Thyroid gland (tissue), 4 donors: ENCODE measurements at regions not wholly inside any gene's neighbourhood (a gene's known extent, or its start where the extent isn't known, plus 50 kb on each side); places are given as distances from the start of the nearest gene placed in this dataset.

Source experiments
- DNase-seq, 2 donors: peaks; one replicate each; pipeline ENCODE4 v3.0.0-alpha.2; 2019
- H3K27ac ChIP-seq, 3 donors: fragments of 200-600 bp; sonication (generic); 1 replicate in 2 of 3; 2 replicates in 1 of 3; pipeline ENCODE4 v1.5.1; 2016 to 2019; ENCODE audit warnings: mild to moderate bottlenecking in 1 of 3, moderate library complexity in 1 of 3
- H3K27me3 ChIP-seq: fragments of 200-600 bp; sonication (generic); one replicate; pipeline ENCODE4 v1.5.1; 2019
- H3K36me3 ChIP-seq, 2 donors: fragments of 200-600 bp; sonication (generic); one replicate each; pipeline ENCODE4 v1.5.1; 2016 to 2019
- H3K4me1 ChIP-seq, 2 donors: fragments of 200-600 bp; sonication (generic); one replicate each; pipeline ENCODE4 v1.5.1; 2017 to 2019
- H3K4me3 ChIP-seq, 3 donors: fragments of 200-600 bp; sonication (generic); replicated peaks in 1 of 3; 1 replicate in 2 of 3; 2 replicates in 1 of 3; pipeline ENCODE4 v1.5.1; 2016; ENCODE audit warnings: mild to moderate bottlenecking in 1 of 3
- H3K9me3 ChIP-seq: fragments of 200-600 bp; sonication (generic); one replicate; pipeline ENCODE4 v1.5.1; 2017
- POLR2A ChIP-seq, 2 donors: fragments of 450-650 bp; IDR thresholded peaks; one replicate each; pipeline ENCODE4 v1.6.1; 2017; ENCODE audit warnings: antibody characterized with exemption in 2 of 2, mild to moderate bottlenecking in 2 of 2, moderate library complexity in 1 of 2
- WGBS, 2 donors: methylation state at CpG; one replicate each; pipeline ENCODE4 v1.1.5; 2017; 5-methylcytosine and 5-hydroxymethylcytosine counted together
- intact Hi-C: fragments of 100-400 bp; cut with DNase I; formaldehyde crosslinking; loops from one replicate; pipeline ENCODE4 v1.15.1; 2023
- TF ChIP-seq, protein P1 (sequence below), 6 experiments: fragments of 200-600 bp in 3 of 6; fragments of 450-650 bp in 3 of 6; sonication (generic) in 3 of 6; IDR thresholded peaks; one replicate each; pipeline ENCODE4 v1.5.1; 2016 to 2019; ENCODE audit warnings: antibody characterized with exemption in 6 of 6, mild to moderate bottlenecking in 2 of 6, inconsistent platforms in 1 of 6, moderate library complexity in 1 of 6

DNA sequence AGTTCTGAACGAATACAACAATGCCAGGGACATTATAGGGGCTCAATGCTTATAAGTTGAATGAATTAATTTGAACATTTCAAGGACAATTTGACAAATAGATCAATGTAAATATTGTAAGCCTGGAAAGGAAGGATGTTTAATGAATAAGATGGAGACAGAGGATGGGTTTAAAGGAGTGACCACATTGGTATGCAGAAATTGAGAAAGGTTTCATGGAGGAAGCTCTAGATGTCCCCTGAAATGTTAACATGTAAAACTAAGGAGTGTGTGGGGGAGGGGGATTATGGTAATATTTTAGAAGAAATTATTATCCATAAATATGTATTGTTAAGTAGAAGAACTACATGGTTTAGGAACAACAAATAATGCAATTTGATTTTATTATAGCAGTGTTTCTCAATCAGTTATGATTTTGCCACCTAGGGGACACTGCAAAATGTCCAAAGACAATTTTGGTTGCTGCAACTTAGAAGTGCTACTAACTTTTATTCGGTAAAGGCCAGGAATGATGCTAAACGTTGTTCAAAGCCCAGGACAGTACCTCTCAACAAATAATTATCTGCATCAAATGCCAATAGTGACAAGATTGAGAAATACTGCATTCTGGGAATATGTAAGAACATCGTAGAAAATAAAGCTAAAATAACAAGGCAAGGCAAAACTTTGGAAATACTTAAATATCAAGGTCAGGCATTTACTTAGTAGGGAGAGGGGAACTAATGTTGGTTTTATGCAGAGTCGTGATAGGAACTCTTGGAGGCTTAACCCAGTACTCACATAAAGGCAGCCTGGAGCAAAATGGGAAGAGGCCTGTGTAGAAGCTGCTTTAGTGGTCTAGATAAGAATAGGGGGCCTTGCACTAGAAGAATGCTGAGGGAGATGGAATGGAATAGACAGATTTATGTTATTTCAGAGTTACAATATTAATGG lies 686.9 kb upstream of the CITED2 start:
- Histone ChIP-seq H3K4me1 (peaks cover 25 to 26% of the 10 kb centered on the region in 2 donors), H3K36me3 (no peaks in the 10 kb centered on the region), H3K9me3 (no peaks in the 10 kb centered on the region), H3K27me3 (no peaks in the 10 kb centered on the region), H3K27ac (peak overlapping the region; percentile 75 to 92 (median 78)), H3K4me3 (no peak overlapping the region)
- intact Hi-C loops = no loop called here
- 66 to 71% methylated on average over 5 of the region's 5 CpGs for WGBS, 2 donors
- DNase-seq = no peak
- TF ChIP-seq, protein P1, sequence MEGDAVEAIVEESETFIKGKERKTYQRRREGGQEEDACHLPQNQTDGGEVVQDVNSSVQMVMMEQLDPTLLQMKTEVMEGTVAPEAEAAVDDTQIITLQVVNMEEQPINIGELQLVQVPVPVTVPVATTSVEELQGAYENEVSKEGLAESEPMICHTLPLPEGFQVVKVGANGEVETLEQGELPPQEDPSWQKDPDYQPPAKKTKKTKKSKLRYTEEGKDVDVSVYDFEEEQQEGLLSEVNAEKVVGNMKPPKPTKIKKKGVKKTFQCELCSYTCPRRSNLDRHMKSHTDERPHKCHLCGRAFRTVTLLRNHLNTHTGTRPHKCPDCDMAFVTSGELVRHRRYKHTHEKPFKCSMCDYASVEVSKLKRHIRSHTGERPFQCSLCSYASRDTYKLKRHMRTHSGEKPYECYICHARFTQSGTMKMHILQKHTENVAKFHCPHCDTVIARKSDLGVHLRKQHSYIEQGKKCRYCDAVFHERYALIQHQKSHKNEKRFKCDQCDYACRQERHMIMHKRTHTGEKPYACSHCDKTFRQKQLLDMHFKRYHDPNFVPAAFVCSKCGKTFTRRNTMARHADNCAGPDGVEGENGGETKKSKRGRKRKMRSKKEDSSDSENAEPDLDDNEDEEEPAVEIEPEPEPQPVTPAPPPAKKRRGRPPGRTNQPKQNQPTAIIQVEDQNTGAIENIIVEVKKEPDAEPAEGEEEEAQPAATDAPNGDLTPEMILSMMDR (IDR thresholded peaks at IDR 0.05) = peak in 1 of 6 experiments; percentile 6
- no peak for TF ChIP-seq POLR2A (IDR thresholded peaks at IDR 0.05)

- no peak overlapping the region for H3K27ac ChIP-seq
- peaks cover 25 to 26% of the 10 kb centered on the region in 2 donors for H3K4me1 ChIP-seq
- no peak overlapping the region for H3K4me3 ChIP-seq
- WGBS, 2 donors = 93 to 97% methylated on average over 1 of the region's 1 CpG
- intact Hi-C loops = no loop called here
- TF ChIP-seq, protein P1 (IDR thresholded peaks at IDR 0.05) = no peak
- TF ChIP-seq POLR2A (IDR thresholded peaks at IDR 0.05) = no peak
- no peaks in the 10 kb centered on the region for H3K36me3 ChIP-seq
- DNase-seq = no peak
- H3K9me3 ChIP-seq = no peaks in the 10 kb centered on the region
- no peaks in the 10 kb centered on the region for H3K27me3 ChIP-seq
These were observed 685.5 kb upstream of the CITED2 start for GRCh38 chr6:140059947-140060346.

DNA sequence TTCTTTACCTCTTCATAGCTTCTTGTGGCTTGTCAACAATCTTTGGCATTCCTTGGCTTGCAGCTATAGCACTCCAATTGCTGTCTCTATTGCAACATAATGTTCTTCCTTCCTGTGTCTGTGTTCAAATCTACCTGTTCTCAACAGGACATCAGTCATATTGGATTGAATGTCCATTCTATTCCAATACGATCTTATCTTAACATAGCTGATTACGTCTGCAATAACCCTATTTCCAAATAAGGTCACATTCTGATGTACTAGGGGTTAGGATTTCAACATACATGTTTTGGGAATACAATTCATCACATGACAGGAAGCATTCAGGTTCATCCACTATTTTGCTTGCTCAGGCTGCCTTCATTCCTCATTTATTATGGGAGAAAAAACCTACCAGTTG lies 684.4 kb upstream of the CITED2 start:
- no peaks in the 10 kb centered on the region for H3K9me3 ChIP-seq
- 93 to 96% methylated on average over 2 of the region's 2 CpGs for WGBS, 2 donors
- DNase-seq = no peak
- TF ChIP-seq POLR2A (IDR thresholded peaks at IDR 0.05) = no peak
- TF ChIP-seq, protein P1 (IDR thresholded peaks at IDR 0.05) = no peak
- peaks cover 25 to 26% of the 10 kb centered on the region in 2 donors for H3K4me1 ChIP-seq
- H3K27me3 ChIP-seq = no peaks in the 10 kb centered on the region
- no peak overlapping the region for H3K4me3 ChIP-seq
- no peaks in the 10 kb centered on the region for H3K36me3 ChIP-seq
- intact Hi-C loops = no loop called here
- no peak overlapping the region for H3K27ac ChIP-seq

GRCh38 chr6:140052736-140053729 lies 678.6 kb upstream of the CITED2 start:
- WGBS, 2 donors = 92 to 94% methylated on average over 6 of the region's 6 CpGs
- Histone ChIP-seq H3K27me3 (no peaks in the 10 kb centered on the region), H3K4me3 (no peak overlapping the region), H3K27ac (no peak overlapping the region), H3K9me3 (no peaks in the 10 kb centered on the region), H3K4me1 (peaks cover 0 to 6% of the 10 kb centered on the region in 2 donors), H3K36me3 (no peaks in the 10 kb centered on the region)
- peak in 1 of 2 donors; percentile 13 for DNase-seq
- intact Hi-C loops = no loop called here
- TF ChIP-seq POLR2A (IDR thresholded peaks at IDR 0.05) = no peak
- TF ChIP-seq, protein P1 (IDR thresholded peaks at IDR 0.05) = peak in 4 of 6 experiments; percentile 24 to 32 (median 25)
